Skeletal muscle satellite cell (primary cell): ENCODE measurements at regions not wholly inside any gene's neighbourhood (a gene's known extent, or its start where the extent isn't known, plus 50 kb on each side); places are given as distances from the start of the nearest gene placed in this dataset.
"Not testable (repeated sequence)": the region's sequence is repeated elsewhere in the genome, so short reads cannot be mapped to it uniquely, and the experiment has no call there.

Experiments
- H3K27me3 ChIP-seq: 2 replicates; pipeline ENCODE4 v1.7.0; 2013; ENCODE audit warnings: low read length; ENCODE audit not compliant: control insufficient read depth, insufficient read depth
- H3K36me3 ChIP-seq: 2 replicates; pipeline ENCODE4 v1.7.0; 2013; ENCODE audit warnings: mild to moderate bottlenecking, control low read depth, low read length; ENCODE audit not compliant: insufficient read depth
- H3K4me1 ChIP-seq: 2 replicates; pipeline ENCODE4 v1.7.0; 2013; ENCODE audit warnings: low read length; ENCODE audit not compliant: control insufficient read depth, insufficient read depth
- H3K4me2 ChIP-seq: 2 replicates; pipeline ENCODE4 v1.7.0; 2013; ENCODE audit warnings: mild to moderate bottlenecking, low read length
- H3K4me3 ChIP-seq: 2 replicates; pipeline ENCODE4 v1.7.0; 2013; ENCODE audit warnings: low read length
- H3K9ac ChIP-seq: 2 replicates; pipeline ENCODE4 v1.7.0; 2013; ENCODE audit warnings: mild to moderate bottlenecking, low read depth, low read length, moderate library complexity
- H3K9me3 ChIP-seq: replicated peaks from 2 replicates; pipeline ENCODE4 v1.7.0; 2013; ENCODE audit warnings: mild to moderate bottlenecking, control low read depth, low read length

DNA sequence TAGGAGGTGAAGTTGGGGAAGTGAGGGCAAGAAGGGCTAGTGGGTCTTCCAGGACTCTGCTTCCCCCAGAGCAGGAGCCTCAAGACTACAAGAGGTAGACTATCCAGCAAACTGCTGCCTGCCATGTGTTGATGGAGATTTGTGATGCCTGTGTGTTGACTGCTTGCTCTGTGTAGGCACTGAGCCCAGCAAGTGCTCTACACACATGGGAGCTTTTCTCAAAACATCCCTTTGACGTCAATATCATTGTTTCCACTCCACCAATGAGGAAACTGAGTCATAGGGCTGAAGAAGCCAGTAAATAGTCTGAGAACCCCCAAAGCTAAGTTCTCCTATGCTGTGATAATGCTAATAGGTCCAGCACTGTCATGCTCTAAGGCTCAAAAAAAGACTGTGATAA lies 207.2 kb upstream of the NFIA start:
- H3K36me3 ChIP-seq = no peaks in the 10 kb centered on the region
- no peak overlapping the region for H3K4me2 ChIP-seq
- H3K4me3 ChIP-seq = no peak overlapping the region

DNA sequence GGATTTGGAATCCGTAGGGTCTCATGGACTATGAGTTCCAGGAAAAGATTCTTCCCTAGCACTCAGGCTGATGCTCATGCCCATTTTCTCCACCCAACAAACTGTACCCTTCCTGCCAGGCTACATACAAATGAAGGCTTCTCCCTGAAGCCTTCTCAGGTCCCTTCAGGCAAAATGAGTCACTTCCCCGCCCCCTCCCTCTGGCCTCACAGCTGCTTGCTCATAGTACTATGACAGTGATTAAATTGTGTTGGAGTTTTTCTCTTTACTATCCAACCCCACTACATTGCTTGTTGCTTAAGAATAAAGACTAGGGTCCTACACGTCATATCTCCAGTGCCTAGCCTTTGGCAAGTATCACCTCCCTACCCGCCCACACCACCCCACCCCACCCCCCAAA lies 207.6 kb upstream of the NFIA start:
- Histone ChIP-seq H3K9me3 (no peaks in the 10 kb centered on the region), H3K36me3 (no peaks in the 10 kb centered on the region), H3K27me3 (no peaks in the 10 kb centered on the region), H3K4me2 (peak overlapping the region; percentile 10), H3K9ac (no peak overlapping the region), H3K4me3 (no peak overlapping the region), H3K4me1 (peaks cover 15% of the 10 kb centered on the region)

More for the DNA sequence above, 207.2 kb upstream of the NFIA start:
- H3K27me3 ChIP-seq = no peaks in the 10 kb centered on the region
- H3K9ac ChIP-seq = no peak overlapping the region
- H3K4me1 ChIP-seq = peaks cover 15% of the 10 kb centered on the region
- H3K9me3 ChIP-seq = no peaks in the 10 kb centered on the region

GRCh38 chr1:60873396-60873795 lies 209.0 kb upstream of the NFIA start:
- H3K4me2 ChIP-seq, H3K27me3 ChIP-seq, H3K9me3 ChIP-seq, H3K9ac ChIP-seq, H3K36me3 ChIP-seq, H3K4me3 ChIP-seq: not testable (repeated sequence)
- H3K4me1 ChIP-seq = peaks cover 15% of the 10 kb centered on the region

GRCh38 chr1:60872426-60873054 lies 209.8 kb upstream of the NFIA start:
- Histone ChIP-seq H3K9ac (no peak overlapping the region), H3K4me2 (no peak overlapping the region), H3K4me1 (peaks cover 19% of the 10 kb centered on the region), H3K27me3 (peaks cover 5% of the 10 kb centered on the region), H3K9me3 (no peaks in the 10 kb centered on the region), H3K36me3 (no peaks in the 10 kb centered on the region), H3K4me3 (no peak overlapping the region)

- H3K9me3 ChIP-seq = no peaks in the 10 kb centered on the region
- no peaks in the 10 kb centered on the region for H3K36me3 ChIP-seq
- no peak overlapping the region for H3K9ac ChIP-seq
- no peak overlapping the region for H3K4me3 ChIP-seq
- peaks cover 25% of the 10 kb centered on the region for H3K4me1 ChIP-seq
- H3K4me2 ChIP-seq = no peak overlapping the region
- peaks cover 17% of the 10 kb centered on the region for H3K27me3 ChIP-seq
These were observed 212.0 kb upstream of the NFIA start for GRCh38 chr1:60870269-60870865.

GRCh38 chr1:60868901-60869663 lies 213.3 kb upstream of the NFIA start:
- Histone ChIP-seq H3K4me2 (no peak overlapping the region), H3K9me3 (no peaks in the 10 kb centered on the region), H3K9ac (no peak overlapping the region), H3K4me3 (no peak overlapping the region), H3K27me3 (peaks cover 19% of the 10 kb centered on the region), H3K36me3 (no peaks in the 10 kb centered on the region), H3K4me1 (peaks cover 16% of the 10 kb centered on the region)

DNA sequence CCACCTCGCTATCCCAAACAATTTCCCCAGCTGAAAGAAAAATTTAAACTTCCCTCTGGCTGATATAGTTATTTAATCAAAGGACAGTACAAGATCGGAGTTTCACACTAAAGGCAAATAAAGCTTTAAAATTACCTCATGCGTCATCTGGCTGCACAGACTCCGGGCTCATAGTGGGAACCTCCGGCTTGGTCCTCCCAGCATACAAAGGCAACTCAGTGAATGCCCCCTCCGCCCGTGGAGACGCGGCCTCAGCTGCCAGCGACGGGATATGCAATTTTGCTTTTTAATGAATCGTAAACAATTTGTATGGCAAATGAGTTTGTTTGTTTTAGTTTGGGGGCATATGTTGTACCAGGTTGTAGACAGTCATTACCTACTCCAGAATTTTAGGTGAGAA lies 214.6 kb upstream of the NFIA start:
- peaks cover 16% of the 10 kb centered on the region for H3K4me1 ChIP-seq
- H3K27me3 ChIP-seq = peaks cover 19% of the 10 kb centered on the region
- H3K36me3 ChIP-seq = no peaks in the 10 kb centered on the region
- peak overlapping the region; percentile 15 for H3K4me2 ChIP-seq
- no peaks in the 10 kb centered on the region for H3K9me3 ChIP-seq
- H3K4me3 ChIP-seq = no peak overlapping the region
- H3K9ac ChIP-seq = no peak overlapping the region

- no peak overlapping the region for H3K4me2 ChIP-seq
- H3K9me3 ChIP-seq = no peaks in the 10 kb centered on the region
- H3K27me3 ChIP-seq = peaks cover 19% of the 10 kb centered on the region
- H3K9ac ChIP-seq = no peak overlapping the region
- H3K36me3 ChIP-seq = no peaks in the 10 kb centered on the region
- H3K4me3 ChIP-seq = no peak overlapping the region
- peaks cover 16% of the 10 kb centered on the region for H3K4me1 ChIP-seq
These were observed 215.3 kb upstream of the NFIA start for GRCh38 chr1:60866917-60867531.

DNA sequence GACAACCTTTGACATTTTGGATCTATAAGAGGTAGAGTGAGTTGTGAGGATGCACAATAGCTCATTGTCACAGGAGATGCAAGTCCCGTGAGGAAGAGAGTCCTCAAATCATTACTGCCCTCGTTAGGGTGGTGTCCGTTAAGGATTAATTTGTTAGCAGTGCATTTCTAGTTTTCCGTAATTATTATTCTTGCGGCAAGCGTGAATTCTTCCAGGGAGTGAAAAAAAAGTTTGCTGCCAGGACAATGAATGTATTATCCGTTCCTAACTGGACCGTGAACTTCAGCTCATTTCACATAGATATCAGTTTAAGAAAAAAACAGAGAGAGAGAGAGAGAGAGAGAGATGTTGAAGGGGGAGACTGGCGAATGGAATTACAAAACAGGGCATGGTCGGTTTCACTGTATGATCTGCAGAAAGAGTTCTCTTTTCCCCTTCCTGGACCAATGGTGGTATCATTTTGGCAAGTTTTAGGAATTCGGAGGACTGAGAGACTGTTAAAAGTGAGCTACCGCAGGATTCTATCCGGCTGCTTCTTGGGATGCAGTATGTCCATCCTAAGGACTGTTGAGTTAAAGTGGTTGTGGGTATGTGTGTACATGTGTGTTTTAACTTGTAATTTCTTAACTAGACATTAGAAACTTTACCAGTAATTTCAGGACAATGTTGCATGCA lies 216.0 kb upstream of the NFIA start:
- Histone ChIP-seq H3K4me1 (peaks cover 16% of the 10 kb centered on the region), H3K9ac (no peak overlapping the region), H3K4me3 (no peak overlapping the region), H3K9me3 (no peaks in the 10 kb centered on the region), H3K4me2 (peak overlapping the region; percentile 14), H3K27me3 (peaks cover 19% of the 10 kb centered on the region), H3K36me3 (no peaks in the 10 kb centered on the region)

- H3K27me3 ChIP-seq = peaks cover 19% of the 10 kb centered on the region
These were observed 217.2 kb upstream of the NFIA start for GRCh38 chr1:60865166-60865565.

GRCh38 chr1:60864722-60865121 lies 217.6 kb upstream of the NFIA start:
- Histone ChIP-seq H3K9ac (no peak overlapping the region), H3K27me3 (peaks cover 19% of the 10 kb centered on the region), H3K4me3 (no peak overlapping the region), H3K9me3 (no peaks in the 10 kb centered on the region), H3K36me3 (no peaks in the 10 kb centered on the region), H3K4me1 (peaks cover 16% of the 10 kb centered on the region), H3K4me2 (no peak overlapping the region)

More at GRCh38 chr1:60865166-60865565, 217.2 kb upstream of the NFIA start:
- Histone ChIP-seq H3K9me3 (no peaks in the 10 kb centered on the region), H3K4me1 (peaks cover 16% of the 10 kb centered on the region), H3K4me3 (no peak overlapping the region), H3K9ac (no peak overlapping the region), H3K4me2 (no peak overlapping the region), H3K36me3 (no peaks in the 10 kb centered on the region)
